HCT116 (cell line): ENCODE measurements at regions not wholly inside any gene's neighbourhood (a gene's known extent, or its start where the extent isn't known, plus 50 kb on each side); places are given as distances from the start of the nearest gene placed in this dataset.

Experiments
- ATAC-seq: fragments of 200-7000 bp; cut with Tn5 transposase; 2 replicates; pipeline ENCODE4 v1.9.1; 2020; ENCODE audit warnings: mild to moderate bottlenecking, moderate library complexity
- BruUV-seq: library from RNA; stranded (reverse); fragments of 400-500 nt; replicated peaks from 2 replicates; lab custom pipeline; 2021; lab: Mats Ljungman, UMichigan
- CTCF ChIA-PET: fragments of 300-600 bp; sonication (Branson Sonifier 250); formaldehyde crosslinking; loops from one replicate; lab custom pipeline; 2021; ENCODE audit warnings: antibody characterized with exemption; lab: Charles Lee
- POLR2A ChIA-PET: fragments of 300-600, 350-600 bp; sonication (Branson Sonifier 250); formaldehyde crosslinking; loops from one replicate; lab custom pipeline; 2021; ENCODE audit warnings: antibody characterized with exemption; lab: Charles Lee
- RAD21 ChIA-PET, 2 experiments: fragments of 300-600 bp; sonication (Branson Sonifier 250); formaldehyde crosslinking; loops; one replicate each; lab custom pipeline; 2023; ENCODE audit warnings: low total read pairs in 2 of 2; ENCODE audit not compliant: uncharacterized antibody in 2 of 2, unreplicated experiment in 2 of 2, low non-redundant PET in 1 of 2; lab: Charles Lee
- DNase-seq: peaks from one replicate; pipeline ENCODE4 v3.0.0-alpha.2; 2010; ENCODE audit warnings: low read depth, low spot score
- H2AFZ ChIP-seq: fragments of 200-600 bp; shearing (Covaris generic), sonication (generic); 2 replicates; pipeline ENCODE4 v1.6.1; 2017; ENCODE audit warnings: low read depth, mixed run types, mixed read lengths, antibody characterized with exemption, low read length; ENCODE audit not compliant: poor library complexity, severe bottlenecking
- H3K27ac ChIP-seq: 2 replicates; pipeline ENCODE4 v1.5.1; 2012; ENCODE audit warnings: low read depth, low read length
- H3K27me3 ChIP-seq: fragments of 200-600 bp; sonication (generic); 2 replicates; pipeline ENCODE4 v1.6.1; 2016; ENCODE audit warnings: mixed run types, low read length, mixed read lengths; ENCODE audit not compliant: insufficient read depth
- H3K36me3 ChIP-seq, 2 experiments: fragments of 200-500 bp in 1 of 2; fragments of 200-600 bp in 1 of 2; sonication (Bioruptor generic) in 1 of 2; sonication (generic) in 1 of 2; 2 replicates each; pipeline versions ENCODE4 v1.5.1 to v1.6.1; 2014 to 2016; ENCODE audit warnings: low read length in 2 of 2, inconsistent platforms in 1 of 2, mixed read lengths in 1 of 2, mixed run types in 1 of 2; ENCODE audit not compliant: insufficient read depth in 2 of 2, control insufficient read depth in 1 of 2
- H3K4me1 ChIP-seq, 2 experiments: fragments of 200-600 bp in 1 of 2; sonication (generic) in 1 of 2; 2 replicates each; pipeline versions ENCODE4 v1.5.1 to v1.6.1; 2012 to 2017; ENCODE audit warnings: low read length in 2 of 2, inconsistent platforms in 1 of 2, mild to moderate bottlenecking in 1 of 2, mixed read lengths in 1 of 2, mixed run types in 1 of 2, moderate library complexity in 1 of 2; ENCODE audit not compliant: insufficient read depth in 2 of 2, control insufficient read depth in 1 of 2
- H3K4me2 ChIP-seq: fragments of 200-600 bp; sonication (generic); 2 replicates; pipeline ENCODE4 v1.6.1; 2017; ENCODE audit warnings: mixed run types, low read length, mixed read lengths
- H3K4me3 ChIP-seq, 2 experiments: fragments of 200-600 bp in 1 of 2; sonication (generic) in 1 of 2; replicated peaks in 1 of 2; 2 replicates each; pipeline ENCODE4 v1.5.1; 2011 to 2016; ENCODE audit warnings: low read length in 2 of 2, control low read depth in 1 of 2, low read depth in 1 of 2, mild to moderate bottlenecking in 1 of 2, mixed read lengths in 1 of 2, mixed run types in 1 of 2
- H3K79me2 ChIP-seq: fragments of 200-600 bp; sonication (generic); 2 replicates; pipeline ENCODE4 v1.6.1; 2017; ENCODE audit warnings: mild to moderate bottlenecking, mixed run types, low read length, moderate library complexity, mixed read lengths; ENCODE audit not compliant: insufficient read depth
- H3K9ac ChIP-seq: fragments of 200-600 bp; sonication (generic); 2 replicates; pipeline ENCODE4 v1.6.1; 2016; ENCODE audit warnings: low read length, mixed read lengths
- H3K9me2 ChIP-seq: fragments of 200-600 bp; sonication (generic), shearing (Covaris generic); 2 replicates; pipeline ENCODE4 v1.6.1; 2017; ENCODE audit warnings: mixed run types, mild to moderate bottlenecking, moderate library complexity; ENCODE audit not compliant: insufficient read depth
- H3K9me3 ChIP-seq, 2 experiments: fragments of 200-500 bp in 1 of 2; fragments of 200-600 bp in 1 of 2; sonication (Bioruptor generic) in 1 of 2; sonication (generic) in 1 of 2; 2 replicates each; pipeline ENCODE4 v1.6.1; 2014 to 2017; ENCODE audit warnings: low read length in 2 of 2, mixed read lengths in 2 of 2, inconsistent platforms in 1 of 2, low read depth in 1 of 2, mild to moderate bottlenecking in 1 of 2, mixed run types in 1 of 2, moderate library complexity in 1 of 2; ENCODE audit not compliant: control insufficient read depth in 1 of 2, insufficient read depth in 1 of 2
- H4K20me1 ChIP-seq: fragments of 200-600 bp; sonication (generic), shearing (Covaris generic); 2 replicates; pipeline ENCODE4 v1.6.1; 2017; ENCODE audit warnings: mixed run types, mild to moderate bottlenecking, moderate library complexity; ENCODE audit not compliant: insufficient read depth
- ATF3 ChIP-seq: IDR thresholded peaks from 2 replicates; pipeline ENCODE4 v1.6.1; 2012
- CTCF ChIP-seq, 3 experiments: fragments of 200-600 bp in 1 of 3; sonication (generic) in 1 of 3; IDR thresholded peaks in 2 of 3; conservative IDR thresholded peaks in 1 of 3; 2 replicates each; pipeline ENCODE4 v1.5.1; 2012 to 2017; ENCODE audit warnings: low read depth in 2 of 3, low read length in 2 of 3, antibody characterized with exemption in 1 of 3, borderline replicate concordance in 1 of 3, control low read depth in 1 of 3, mild to moderate bottlenecking in 1 of 3, mixed read lengths in 1 of 3, mixed run types in 1 of 3, moderate library complexity in 1 of 3; ENCODE audit not compliant: insufficient read depth in 1 of 3
- ELF1 ChIP-seq: IDR thresholded peaks from 2 replicates; pipeline ENCODE4 v1.6.1; 2012; ENCODE audit warnings: low read depth, borderline replicate concordance
- EZH2phosphoT487 ChIP-seq: fragments of 200-600 bp; IDR thresholded peaks from 2 replicates; pipeline ENCODE4 v1.6.1; 2018; ENCODE audit warnings: antibody characterized with exemption, borderline replicate concordance
- POLR2A ChIP-seq: IDR thresholded peaks from 2 replicates; pipeline ENCODE4 v1.7.0; 2011; ENCODE audit warnings: borderline replicate concordance; ENCODE audit not compliant: insufficient read depth, insufficient read length; ENCODE audit errors: extremely low read depth
- RAD21 ChIP-seq: IDR thresholded peaks from 2 replicates; pipeline ENCODE4 v1.6.1; 2012; ENCODE audit warnings: low read depth, mild to moderate bottlenecking
- REST ChIP-seq: IDR thresholded peaks from 2 replicates; pipeline ENCODE4 v1.6.1; 2012; ENCODE audit warnings: low read depth
- SIN3A ChIP-seq: IDR thresholded peaks from 2 replicates; pipeline ENCODE4 v1.6.1; 2012; ENCODE audit warnings: low read depth
- SP1 ChIP-seq: IDR thresholded peaks from 2 replicates; pipeline ENCODE4 v1.6.1; 2012; ENCODE audit warnings: low read depth
- SRF ChIP-seq: IDR thresholded peaks from 2 replicates; pipeline ENCODE4 v1.6.1; 2012; ENCODE audit warnings: low read depth
- YY1 ChIP-seq: IDR thresholded peaks from 2 replicates; pipeline ENCODE4 v1.6.1; 2011; ENCODE audit warnings: low read length, low read depth, moderate library complexity, mild to moderate bottlenecking; ENCODE audit not compliant: insufficient replicate concordance; ENCODE audit errors: extremely low read depth
- intact Hi-C: fragments of 100-400 bp; cut with micrococcal nuclease; formaldehyde crosslinking; loops from 2 replicates; pipeline ENCODE4 v1.10.0; 2022

- ATAC-seq, result no peak
- TF ChIP-seq SP1 (no peak), POLR2A (no peak), SIN3A (no peak), SRF (no peak), REST (no peak), EZH2phosphoT487 (no peak), ELF1 (no peak), RAD21 (no peak), CTCF (IDR thresholded peaks at IDR 0.05 in 2 of 3, conservative IDR thresholded peaks at IDR 0.05 in 1 of 3; ENCODE audit: borderline replicate concordance in 1 of 3, insufficient read depth in 1 of 3, low read depth in 2 of 3, low read length in 2 of 3) (no peak), ATF3 (no peak), YY1 (no peak)
- TF ChIP-seq, all 23 proteins: peak for 0
Observed at GRCh38 chr2:41994661-41995060, 53.2 kb upstream of the PKDCC start.

More at GRCh38 chr2:41994661-41995060, 53.2 kb upstream of the PKDCC start:
- Histone ChIP-seq H3K36me3 (no peaks in the 10 kb centered on the region), H3K9me3 (no peaks in the 10 kb centered on the region), H3K79me2 (no peaks in the 10 kb centered on the region), H3K4me1 (no peaks in the 10 kb centered on the region), H3K4me2 (no peak overlapping the region), H4K20me1 (no peaks in the 10 kb centered on the region), H3K27me3 (peaks cover 5% of the 10 kb centered on the region; the same call in 1 of the 2 replicates), H3K27ac (no peak overlapping the region), H3K4me3 (no peak overlapping the region), H3K9ac (no peak overlapping the region), H2AFZ (no peak overlapping the region), H3K9me2 (no peaks in the 10 kb centered on the region)
- POLR2A ChIA-PET, result no interaction called here
- CTCF ChIA-PET, result no interaction called here
- RAD21 ChIA-PET, result no interaction called here
- BruUV-seq, result no TSS peak
- no peak for DNase-seq
- intact Hi-C loops, result no loop called here
